HepG2 (cell line): ENCODE measurements at regions not wholly inside any gene's neighbourhood (a gene's known extent, or its start where the extent isn't known, plus 50 kb on each side); places are given as distances from the start of the nearest gene placed in this dataset.

ENCODE experiments used
- AHR ChIP-seq: IDR thresholded peaks from 2 replicates; pipeline ENCODE4 v1.6.1; 2018; ENCODE audit warnings: missing genetic modification reagents, missing compliant biosample characterization
- CEBPB ChIP-seq: IDR thresholded peaks from 2 replicates; pipeline ENCODE4 v1.6.1; 2011; ENCODE audit warnings: low read depth, low read length, improper control_type of control experiment, borderline replicate concordance
- MAZ ChIP-seq, 2 experiments: sonication (generic) in 1 of 2; formaldehyde crosslinking in 1 of 2; IDR thresholded peaks; 2 replicates each; pipeline versions ENCODE4 v1.5.0 to v1.6.1; 2012 to 2020; ENCODE audit warnings: low read depth in 2 of 2, mild to moderate bottlenecking in 2 of 2, borderline replicate concordance in 1 of 2, improper control_type of control experiment in 1 of 2, low read length in 1 of 2, missing genetic modification reagents in 1 of 2, moderate library complexity in 1 of 2
- MNT ChIP-seq: fragments of 450-650 bp; IDR thresholded peaks from 2 replicates; pipeline ENCODE4 v1.6.1; 2016
- POLR2AphosphoS5 ChIP-seq: IDR thresholded peaks from 2 replicates; pipeline ENCODE4 v1.6.1; 2012; ENCODE audit warnings: low read depth, low read length
- SNAPC2 ChIP-seq: sonication (generic); formaldehyde crosslinking; IDR thresholded peaks from 2 replicates; pipeline ENCODE4 v1.8.1; 2022; ENCODE audit warnings: mild to moderate bottlenecking, missing genetic modification reagents
- TBL1XR1 ChIP-seq: fragments of 150-350 bp; IDR thresholded peaks from 2 replicates; pipeline ENCODE4 v1.6.1; 2014; ENCODE audit warnings: borderline replicate concordance, low read length; ENCODE audit not compliant: partially characterized antibody

- TF ChIP-seq TBL1XR1 (no peak), MAZ (IDR thresholded peaks at IDR 0.05; ENCODE audit: borderline replicate concordance, low read depth, low read length) (no peak), MAZ (CRISPR knock-in tag; IDR thresholded peaks at IDR 0.05; ENCODE audit: low read depth) (no peak), SNAPC2 (CRISPR knock-in tag) (no peak), POLR2AphosphoS5 (no peak), MNT (no peak), AHR (CRISPR knock-in tag) (no peak), CEBPB (no peak)
Observed at GRCh38 chrX:572538-573124, 58.0 kb upstream of the SHOX start.
